GM18867 (cell line): ENCODE measurements at regions not wholly inside any gene's neighbourhood (a gene's known extent, or its start where the extent isn't known, plus 50 kb on each side); places are given as distances from the start of the nearest gene placed in this dataset.
A peak's percentile ranks its signal among the peaks of the same experiment; 100 is the strongest.

Source experiments
- ATAC-seq: cut with Tn5 transposase; IDR thresholded peaks from one replicate; pipeline ENCODE4 v1.9.1; 2021; ENCODE audit warnings: mild to moderate bottlenecking, moderate library complexity; ENCODE audit not compliant: unreplicated experiment

DNA sequence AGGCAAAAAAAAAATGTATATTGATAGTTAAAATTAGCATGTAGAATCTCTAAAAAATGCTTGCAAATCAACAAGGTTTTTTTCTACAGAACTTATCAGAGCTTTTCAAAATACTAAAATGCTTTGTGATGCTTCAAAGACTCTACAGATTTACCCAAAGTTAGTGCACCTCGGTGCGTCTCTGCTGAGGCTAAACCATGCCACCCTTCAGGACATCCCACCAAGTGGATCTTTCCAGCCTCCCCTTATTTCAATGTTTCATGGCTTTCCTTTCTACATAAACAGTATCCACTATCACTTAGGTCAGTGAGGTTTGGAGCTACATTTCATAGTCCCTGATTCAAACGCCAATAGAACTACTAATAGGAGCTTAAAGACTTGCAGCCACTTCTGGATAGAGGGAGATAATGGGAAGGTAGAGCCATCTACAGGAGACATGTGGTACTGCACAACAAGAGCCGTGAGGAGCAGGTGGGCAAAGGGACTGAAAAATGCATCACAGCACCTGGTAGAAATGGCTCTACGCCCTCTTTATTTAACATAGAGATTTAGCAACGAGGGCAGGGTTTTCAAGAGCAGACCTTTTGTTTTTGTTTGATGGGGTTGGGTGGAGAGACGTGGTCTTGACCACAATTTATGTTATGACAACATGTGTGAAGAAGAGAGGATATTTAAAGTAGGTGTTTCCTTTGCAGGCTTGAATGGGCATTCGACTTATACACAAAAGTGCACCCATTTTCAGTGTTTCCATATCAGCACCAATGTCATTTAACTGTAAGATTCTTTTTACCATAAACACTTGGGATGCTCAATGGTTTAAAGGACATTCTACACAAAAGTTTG, 56.1 kb upstream of the SLC35G4 start:
- peak; percentile 64 for ATAC-seq

DNA sequence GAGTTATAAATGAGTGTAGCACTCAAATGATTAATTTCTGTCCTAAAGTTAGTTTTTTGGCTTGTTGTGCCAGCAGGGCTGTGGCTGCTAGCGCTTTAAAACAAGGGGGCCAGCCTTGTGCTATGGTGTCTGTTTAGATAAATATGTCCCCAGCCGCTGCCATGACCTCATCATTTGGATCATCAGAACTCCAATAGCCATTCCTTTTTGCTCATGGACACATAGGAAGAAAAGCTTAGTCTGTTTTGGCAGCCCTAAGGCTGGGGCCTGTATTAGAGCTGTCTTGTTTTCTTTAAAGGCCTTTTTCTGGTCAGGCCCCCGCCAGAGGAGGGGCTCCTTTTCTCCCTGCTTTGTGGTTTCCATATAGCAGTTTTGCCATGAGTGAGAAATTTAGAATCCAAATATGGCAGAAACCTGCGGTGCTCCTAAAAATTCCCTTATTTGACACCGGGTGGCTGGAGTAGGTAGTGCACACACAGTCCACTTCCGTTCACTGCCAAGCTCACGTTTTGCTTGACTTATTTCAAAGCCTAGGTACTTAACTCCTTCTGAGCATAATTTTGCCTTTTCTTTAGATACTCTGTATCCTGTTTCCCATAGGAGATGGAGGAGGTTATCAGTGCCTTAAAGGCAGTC, 60.4 kb upstream of the SLC35G4 start:
- ATAC-seq: no peak

DNA sequence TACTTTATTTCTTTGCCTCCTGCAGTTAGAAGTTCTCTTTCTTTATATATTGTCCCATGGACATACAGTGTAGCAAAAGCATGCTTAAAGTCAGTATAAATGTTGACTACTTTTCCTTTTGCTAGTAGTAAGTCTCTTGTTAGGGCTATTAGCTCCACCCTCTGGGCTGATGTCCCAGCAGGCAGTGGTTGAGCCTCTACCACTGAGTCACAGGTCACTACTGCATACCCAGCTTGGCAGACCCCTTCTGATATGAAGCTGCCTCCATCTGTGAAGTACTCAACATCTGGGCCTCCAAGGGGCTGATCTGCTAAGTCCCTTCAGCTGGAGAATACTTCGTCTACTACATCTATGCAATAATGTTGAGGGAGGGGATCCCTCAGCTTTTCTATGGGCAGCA, 61.0 kb upstream of the SLC35G4 start:
- ATAC-seq: no peak

DNA sequence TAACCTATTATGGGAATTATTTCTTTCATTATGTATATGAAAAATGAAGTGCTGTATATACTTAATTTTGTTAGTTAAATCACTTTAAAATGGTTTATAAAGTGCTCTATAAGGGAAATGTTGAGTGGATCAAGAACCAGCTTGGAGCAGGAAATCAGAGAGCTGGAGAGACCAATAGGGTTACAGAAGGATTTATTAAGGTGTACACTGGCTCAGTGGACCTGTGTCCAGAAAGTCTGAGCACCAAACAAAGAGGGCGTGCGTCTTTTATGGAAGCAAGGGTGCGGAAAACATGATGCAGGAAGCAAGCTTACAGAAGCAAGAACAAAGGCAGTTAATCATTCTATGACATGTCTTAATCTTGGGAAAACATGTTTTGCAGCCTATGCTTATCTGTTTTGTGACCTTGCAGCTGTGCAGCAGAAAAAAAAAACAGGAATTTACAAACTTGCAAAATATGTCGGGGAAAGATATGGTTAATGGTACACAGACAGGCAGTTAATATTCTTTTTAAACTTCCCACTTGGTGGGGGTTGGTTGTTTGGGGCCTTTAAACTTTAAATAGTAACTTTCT, 65.2 kb upstream of the SLC35G4 start:
- no peak for ATAC-seq

DNA sequence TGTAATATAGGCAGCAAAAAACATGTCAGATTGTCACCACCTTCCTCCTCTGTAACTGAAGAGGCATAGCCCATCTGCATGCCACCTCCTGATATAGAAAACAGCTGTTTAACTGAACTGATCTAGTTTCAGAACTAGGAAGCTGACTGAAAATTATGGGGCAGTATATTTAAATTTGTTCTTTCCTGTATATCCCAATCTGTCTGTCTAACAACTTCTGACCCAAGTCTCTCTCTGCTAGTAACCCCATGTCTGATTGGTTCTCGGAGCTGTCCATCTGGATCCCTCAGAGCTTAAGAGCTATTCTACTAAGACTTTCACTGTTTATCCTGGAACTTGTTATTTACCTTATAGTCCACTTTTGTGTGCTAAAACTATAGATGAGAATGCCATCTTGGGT, 68.2 kb upstream of the SLC35G4 start:
- ATAC-seq: no peak

DNA sequence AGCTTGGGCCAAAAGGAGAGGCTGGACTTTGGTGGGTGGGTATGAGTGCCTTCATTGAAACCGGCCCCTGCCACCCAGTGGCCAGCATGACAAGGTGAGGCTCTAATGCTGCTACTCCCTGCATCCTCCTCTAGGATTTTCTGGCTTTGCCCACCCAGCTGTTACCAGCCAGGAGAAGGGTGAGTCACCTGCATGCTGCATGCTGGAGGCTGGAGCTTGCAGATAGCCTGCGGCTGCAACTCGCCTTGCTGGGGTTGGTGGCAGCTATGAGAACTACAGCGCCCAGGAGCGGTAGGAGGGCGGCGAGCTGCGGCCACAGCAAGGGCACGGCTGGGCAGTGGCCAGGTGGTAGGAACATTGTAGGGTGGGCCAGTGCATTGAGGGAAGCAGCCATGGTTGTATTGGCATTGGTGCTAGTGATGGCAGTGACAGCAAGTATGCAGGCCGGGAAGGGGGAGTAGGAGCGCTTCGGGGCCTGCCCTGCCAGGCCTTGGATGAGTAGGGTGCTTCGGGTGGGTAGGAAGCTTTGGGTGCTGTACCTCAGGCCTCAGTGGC, 75.4 kb upstream of the SLC35G4 start:
- no peak for ATAC-seq

DNA sequence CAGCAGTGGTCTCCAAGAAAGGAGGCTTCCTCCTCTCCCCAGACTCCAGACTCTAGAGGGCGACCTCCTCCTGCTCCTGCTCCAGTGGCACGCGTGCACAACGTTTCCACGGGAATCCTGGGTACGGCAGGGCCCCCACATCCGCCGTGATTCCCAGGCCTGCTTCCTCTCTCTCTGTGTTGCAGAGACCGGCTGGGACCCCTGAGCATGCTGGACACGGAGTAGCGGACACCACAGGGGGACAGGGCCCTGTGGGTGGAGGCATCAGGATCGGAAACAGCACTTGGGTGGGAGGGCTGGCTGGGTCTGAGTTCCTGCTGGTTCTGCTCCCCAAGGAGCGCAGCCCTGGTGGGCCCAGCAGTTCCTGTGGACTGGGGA, 75.9 kb upstream of the SLC35G4 start:
- no peak for ATAC-seq

DNA sequence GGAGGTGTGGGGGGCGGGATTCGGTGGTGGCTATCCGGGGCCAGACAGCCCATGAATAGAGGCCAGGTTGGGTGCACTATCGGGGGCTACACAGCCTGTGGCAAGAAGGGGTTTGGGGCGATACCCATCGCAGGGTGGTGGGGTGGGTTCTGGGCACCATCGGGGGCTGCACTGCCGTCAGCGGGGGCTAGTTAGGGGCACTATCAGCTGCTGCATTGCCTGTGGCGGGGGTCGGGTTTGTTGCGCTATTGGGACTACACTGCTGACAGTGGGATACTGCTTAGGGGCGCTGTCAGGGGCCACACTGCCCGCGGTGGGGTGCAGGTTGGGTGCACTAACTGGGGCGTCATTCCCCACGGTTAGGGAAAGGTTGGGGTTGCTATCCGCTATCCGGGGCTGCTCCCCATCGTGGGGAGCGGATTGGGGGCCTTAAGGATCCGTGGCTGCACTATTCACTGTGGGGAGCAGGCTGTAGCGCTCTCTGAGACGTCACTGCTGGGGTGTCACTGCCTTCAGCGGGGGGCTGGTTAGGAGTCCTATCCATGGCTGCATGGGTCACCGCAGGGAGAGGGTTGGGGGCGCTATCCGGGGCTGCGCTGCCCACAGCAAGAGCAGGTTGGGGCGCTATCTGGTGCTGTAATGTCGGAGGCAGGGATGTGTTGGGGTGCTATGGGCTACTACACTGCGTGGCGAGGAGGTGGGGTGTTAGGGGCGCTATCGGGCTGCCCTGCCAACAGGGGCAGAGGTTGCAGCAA, 76.5 kb upstream of the SLC35G4 start:
- no peak for ATAC-seq

DNA sequence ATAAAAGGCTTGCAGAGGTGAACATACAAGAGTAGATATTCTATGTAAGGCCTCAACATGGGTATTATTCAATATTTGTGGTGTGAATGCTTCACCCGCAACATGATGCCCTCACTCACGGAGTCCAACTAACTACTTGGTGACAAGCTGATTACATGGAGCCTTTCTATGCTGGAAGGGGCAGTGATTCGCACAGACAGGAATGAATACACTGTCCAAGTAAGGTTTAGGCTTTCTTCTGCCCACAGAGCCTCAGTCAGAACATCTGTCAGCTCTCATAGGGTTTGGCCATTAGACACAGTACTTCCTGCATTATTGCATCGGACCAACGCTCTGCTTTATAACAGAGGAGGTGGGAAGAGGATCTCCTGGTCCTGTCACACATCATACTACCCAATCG, 80.3 kb upstream of the SLC35G4 start:
- ATAC-seq: no peak

DNA sequence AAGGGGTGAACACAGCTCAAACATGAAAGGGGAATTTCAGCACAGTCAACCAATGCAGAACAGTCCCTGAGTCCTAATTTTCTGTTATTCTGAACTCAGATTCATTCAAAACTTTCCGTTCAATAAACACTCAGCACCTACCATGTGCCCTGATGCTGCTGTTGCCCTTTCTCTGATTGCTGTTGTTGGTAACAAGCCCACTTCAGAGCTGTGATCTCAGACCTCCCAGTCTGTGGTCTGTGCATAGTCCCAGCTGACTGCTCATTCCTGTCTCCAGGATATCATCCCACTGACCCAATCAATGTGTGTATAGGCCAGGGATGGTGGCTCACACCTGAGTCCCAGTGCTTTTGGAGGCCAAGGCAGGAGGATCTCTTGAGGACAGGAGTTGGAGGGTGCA, 82.7 kb upstream of the SLC35G4 start:
- ATAC-seq: no peak

DNA sequence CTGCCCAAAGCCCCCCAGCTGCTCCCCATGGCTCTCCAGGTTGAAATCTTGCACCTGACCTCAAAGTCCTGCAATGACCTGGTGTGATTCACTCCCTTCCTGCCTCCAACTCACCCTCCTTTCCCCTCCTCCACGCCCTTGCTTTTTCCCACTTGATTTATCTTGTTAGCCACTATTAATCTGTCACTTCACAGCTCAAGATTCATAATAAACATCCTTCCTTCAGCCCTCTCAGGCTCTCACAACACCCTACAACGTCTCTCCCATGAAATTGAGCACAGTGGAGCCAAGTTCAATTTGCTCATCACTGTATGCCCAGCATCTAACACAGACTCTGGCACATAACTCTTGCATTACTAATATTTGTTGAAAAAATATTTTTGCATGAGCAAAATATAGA, 85.6 kb upstream of the SLC35G4 start:
- ATAC-seq: no peak

DNA sequence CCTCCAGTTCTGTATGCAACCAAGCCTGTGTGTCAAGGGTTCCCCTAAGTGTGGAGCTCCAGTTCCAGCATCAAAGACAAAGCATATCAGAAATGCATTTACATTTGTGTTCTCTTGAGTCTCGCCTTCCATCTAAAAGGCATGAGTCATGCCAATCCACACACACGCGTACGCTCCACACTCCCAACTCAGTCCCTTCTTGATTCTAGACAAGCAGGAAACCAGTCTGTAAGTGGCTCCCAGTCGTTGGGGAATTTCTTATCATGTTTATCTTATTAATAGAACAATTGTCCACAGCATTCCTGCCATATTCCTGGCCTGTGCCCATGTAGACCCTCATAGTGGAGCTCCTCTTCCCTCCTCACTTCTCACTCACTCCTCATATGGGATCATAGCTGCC, 86.4 kb upstream of the SLC35G4 start:
- no peak for ATAC-seq

DNA sequence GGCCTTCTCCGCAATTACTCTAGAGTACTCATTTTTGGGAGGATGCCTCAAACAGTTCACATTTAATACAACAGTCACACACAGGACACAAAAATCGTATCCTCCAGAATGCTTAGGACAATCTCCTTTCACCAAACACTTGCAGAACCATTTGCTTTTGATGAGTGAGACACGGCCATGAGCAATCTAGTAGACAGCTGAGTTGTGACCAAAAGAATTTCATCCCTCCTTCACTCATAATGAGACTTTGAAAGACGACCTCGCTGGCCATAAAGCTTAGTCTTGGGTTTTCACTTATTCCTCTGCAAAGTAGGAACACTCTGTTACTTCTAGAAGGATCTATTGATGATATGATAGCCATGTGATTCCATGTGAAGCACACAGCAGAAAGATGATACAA, 87.5 kb upstream of the SLC35G4 start:
- ATAC-seq: no peak

DNA sequence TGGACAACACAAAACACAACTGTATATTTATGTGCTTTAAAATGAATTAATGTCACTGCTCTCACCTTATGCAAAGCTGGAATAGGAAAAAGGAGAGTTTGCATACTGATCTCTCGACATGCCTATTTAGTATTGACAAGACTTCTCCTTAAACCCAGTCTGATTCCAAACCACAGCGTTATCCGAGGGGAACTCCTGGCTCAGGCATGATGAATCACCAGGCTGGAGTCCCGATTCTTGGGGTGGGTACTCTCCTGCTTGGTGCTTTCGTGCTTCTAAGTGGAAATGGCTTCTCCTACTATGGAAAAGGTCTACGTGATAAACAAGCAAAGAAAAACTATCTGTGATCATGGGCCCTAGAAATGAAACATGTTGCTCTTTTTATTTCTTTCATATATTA, 88.9 kb upstream of the SLC35G4 start:
- no peak for ATAC-seq

DNA sequence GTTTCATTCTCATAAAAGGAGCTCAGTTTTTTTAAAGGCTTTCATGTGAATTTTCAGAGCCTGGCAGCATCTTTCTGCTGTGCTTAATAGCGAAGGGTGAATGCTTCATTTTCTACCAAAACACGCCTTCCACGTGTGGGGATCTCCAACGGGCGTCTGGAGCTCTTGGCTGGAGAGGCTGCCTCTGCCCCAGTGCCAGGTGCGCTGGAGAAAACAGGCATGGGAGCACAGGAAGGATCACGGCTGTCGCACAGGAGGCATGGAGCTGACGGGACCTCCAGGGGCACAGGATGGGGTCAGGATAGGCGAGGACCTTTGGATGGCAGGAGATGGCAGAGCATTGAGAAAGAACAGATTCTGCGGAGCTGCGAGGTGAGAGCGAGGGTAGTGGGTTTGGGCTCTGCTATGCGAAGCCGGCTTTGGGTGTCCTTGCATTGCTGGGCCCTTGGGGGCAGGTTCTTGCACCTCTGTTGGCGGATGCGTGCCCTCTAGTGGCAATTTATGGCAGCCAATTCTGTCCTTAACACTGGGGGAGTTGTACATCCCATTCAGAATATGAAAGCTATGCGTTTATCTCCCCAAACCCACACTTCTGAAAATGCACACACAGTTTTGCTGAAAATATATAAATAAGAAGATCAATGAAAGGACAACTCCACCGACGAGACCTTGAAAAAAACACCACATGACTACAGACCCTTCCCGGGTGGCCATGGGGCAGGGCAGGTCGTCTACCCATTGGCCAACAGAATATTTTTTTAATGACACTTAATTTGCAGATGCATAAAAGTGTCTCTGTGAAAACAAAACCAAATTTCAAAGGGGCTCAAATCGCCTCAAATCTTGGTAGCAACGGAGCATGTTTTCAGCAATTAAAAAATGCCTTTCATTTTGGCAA, 90.4 kb upstream of the SLC35G4 start:
- ATAC-seq: peak; percentile 82

DNA sequence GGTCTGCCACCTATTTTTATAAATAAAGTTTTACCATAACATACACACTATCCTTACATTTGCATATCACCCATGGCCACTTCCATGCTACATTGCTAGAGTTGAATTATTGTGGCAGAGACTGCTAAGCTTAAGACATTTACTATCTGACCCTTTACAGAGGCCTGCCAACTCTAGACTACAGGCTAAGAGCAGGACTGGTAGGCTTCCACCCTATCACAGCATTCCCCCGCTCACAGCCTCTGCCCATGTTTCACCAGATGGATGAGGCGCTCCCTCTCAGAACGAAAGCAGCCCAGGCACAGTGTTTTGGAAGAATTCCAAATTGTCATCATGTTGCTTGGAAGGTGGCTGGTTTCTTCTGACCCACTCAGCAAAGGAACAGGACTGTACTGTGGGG, 91.7 kb upstream of the SLC35G4 start:
- no peak for ATAC-seq

DNA sequence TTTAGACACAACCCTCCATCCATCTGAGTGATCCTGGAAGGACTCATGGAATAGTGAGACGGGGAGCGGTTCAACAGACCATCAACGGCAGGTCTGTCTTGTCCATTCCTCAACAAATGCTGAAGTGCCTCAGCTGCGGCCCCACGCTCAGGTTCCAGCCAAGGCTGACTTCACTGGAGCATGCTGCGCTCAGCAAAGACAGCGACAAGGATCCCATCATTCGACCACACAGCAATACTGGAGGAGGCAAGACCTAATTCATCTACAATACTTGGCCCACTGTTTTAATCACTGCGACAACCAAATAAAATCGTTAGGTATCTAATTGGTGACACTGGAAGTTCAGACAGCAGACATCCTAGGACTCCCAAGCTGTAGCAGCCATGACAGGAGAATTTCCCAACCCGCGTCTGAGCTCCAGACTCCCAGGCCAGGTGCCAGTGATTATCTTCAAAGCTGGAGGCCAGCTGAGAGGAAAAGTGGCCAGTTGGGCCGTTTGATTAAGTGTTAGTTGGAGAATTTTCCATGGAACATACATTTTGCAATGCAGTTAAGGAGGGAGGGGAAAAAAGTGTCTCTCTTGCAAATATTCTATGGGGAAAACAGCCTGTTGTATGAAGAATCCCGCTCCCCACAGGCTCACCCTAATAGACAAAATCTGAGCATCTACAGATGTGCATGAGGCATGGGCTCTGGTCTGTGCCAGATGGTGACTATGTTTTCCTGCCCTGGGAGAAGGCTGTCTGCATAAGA, 92.5 kb upstream of the SLC35G4 start:
- ATAC-seq: no peak

DNA sequence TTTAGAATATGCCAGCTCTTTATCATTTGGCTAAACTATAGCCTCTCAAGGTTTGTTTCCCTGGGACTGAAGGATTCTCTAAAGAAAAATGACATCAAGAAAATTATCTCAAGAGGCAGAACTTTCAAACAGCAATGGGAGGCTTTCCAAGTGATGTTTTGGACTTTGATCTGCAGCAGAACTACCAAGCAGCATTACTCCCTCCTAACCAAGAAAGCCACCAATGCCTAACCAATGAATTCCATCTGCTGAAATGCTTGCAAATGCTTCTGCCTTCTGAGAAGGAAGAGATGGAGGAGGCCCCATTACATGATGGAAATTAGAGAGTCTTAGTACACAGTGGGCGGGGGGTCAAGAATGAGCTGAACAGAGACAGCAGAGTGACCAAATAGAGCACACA, 95.1 kb upstream of the SLC35G4 start:
- no peak for ATAC-seq
